Nucleus accumbens (tissue), 56 donors: ENCODE measurements at regions not wholly inside any gene's neighbourhood (a gene's known extent, or its start where the extent isn't known, plus 50 kb on each side); places are given as distances from the start of the nearest gene placed in this dataset.
"Not testable (repeated sequence)": the region's sequence is repeated elsewhere in the genome, so short reads cannot be mapped to it uniquely, and the experiment has no call there.

ENCODE experiments used
- DNase-seq, 56 donors: peaks; one replicate each; lab custom pipeline; 2025; lab: John Stamatoyannopoulos, UW

- DNase-seq, result not testable (repeated sequence)
These were observed 93.3 kb downstream of the ANKRD30BL start for GRCh38 chr2:132068407-132068806.

GRCh38 chr2:132065391-132065790, 96.4 kb downstream of the ANKRD30BL start:
- not testable (repeated sequence) for DNase-seq

GRCh38 chr2:132039609-132040236, 122.0 kb downstream of the ANKRD30BL start:
- DNase-seq, result not testable (repeated sequence)

- not testable (repeated sequence) for DNase-seq
These were observed 122.9 kb downstream of the ANKRD30BL start for GRCh38 chr2:132038883-132039235.

GRCh38 chr2:132038179-132038882, 123.4 kb downstream of the ANKRD30BL start:
- peak in 4 of 56 donors; percentile 4 to 25 (median 21) for DNase-seq

GRCh38 chr2:132037527-132038178, 124.1 kb downstream of the ANKRD30BL start:
- DNase-seq, result peak in 40 of 56 donors; percentile 1 to 73 (median 25)

GRCh38 chr2:132034646-132035045, 127.1 kb downstream of the ANKRD30BL start:
- DNase-seq, result no peak

GRCh38 chr2:132033949-132034348, 127.8 kb downstream of the ANKRD30BL start:
- no peak for DNase-seq

- DNase-seq, result no peak
These were observed 128.4 kb downstream of the ANKRD30BL start for GRCh38 chr2:132033365-132033764.

GRCh38 chr2:132012046-132012445, 149.7 kb downstream of the ANKRD30BL start:
- not testable (repeated sequence) for DNase-seq

GRCh38 chr2:132009874-132010521, 151.8 kb downstream of the ANKRD30BL start:
- DNase-seq, result peak in 6 of 56 donors; percentile 1 to 27 (median 8)

GRCh38 chr2:132009177-132009873, 152.4 kb downstream of the ANKRD30BL start:
- no peak for DNase-seq

- DNase-seq, result not testable (repeated sequence)
These were observed 171.0 kb downstream of the ANKRD30BL start for GRCh38 chr2:131990751-131991150.

GRCh38 chr2:131966671-131967070, 195.1 kb downstream of the ANKRD30BL start:
- not testable (repeated sequence) for DNase-seq

GRCh38 chr2:131966256-131966655, 195.5 kb downstream of the ANKRD30BL start:
- no peak for DNase-seq

GRCh38 chr2:131958019-131958609, 203.6 kb downstream of the ANKRD30BL start:
- DNase-seq, result not testable (repeated sequence)

GRCh38 chr2:131948641-131949040, 213.1 kb downstream of the ANKRD30BL start:
- not testable (repeated sequence) for DNase-seq

- not testable (repeated sequence) for DNase-seq
These were observed 238.5 kb downstream of the ANKRD30BL start for GRCh38 chr2:131923287-131923686.

GRCh38 chr2:131922854-131923253, 238.9 kb downstream of the ANKRD30BL start:
- DNase-seq, result not testable (repeated sequence)
